ENCODE measurements at regions not wholly inside any gene's neighbourhood (a gene's known extent, or its start where the extent isn't known, plus 50 kb on each side); places are given as distances from the start of the nearest gene placed in this dataset.

GRCh38 chr21:28826021-28826420, 166.7 kb downstream of the LTN1 start:
- DNase-seq, result no peak

- DNase-seq, result no peak
These were observed 169.2 kb downstream of the LTN1 start for GRCh38 chr21:28823429-28823828.

GRCh38 chr21:28822486-28823335, 170.0 kb downstream of the LTN1 start:
- no peak for DNase-seq

GRCh38 chr21:28822123-28822399, 170.6 kb downstream of the LTN1 start:
- no peak for DNase-seq

- DNase-seq, result no peak
These were observed 171.2 kb downstream of the LTN1 start for GRCh38 chr21:28821276-28822122.

- no peak for DNase-seq
These were observed 173.9 kb downstream of the LTN1 start for GRCh38 chr21:28818663-28819278.

GRCh38 chr21:28817871-28818270, 174.8 kb downstream of the LTN1 start:
- DNase-seq, result no peak

GRCh38 chr21:28811860-28812259, 180.8 kb downstream of the LTN1 start:
- DNase-seq, result no peak

GRCh38 chr21:28810826-28811524, 181.7 kb downstream of the LTN1 start:
- DNase-seq, result no peak

- no peak for DNase-seq
These were observed 186.8 kb downstream of the LTN1 start for GRCh38 chr21:28805885-28806284.

- DNase-seq, result no peak
These were observed 188.5 kb downstream of the LTN1 start for GRCh38 chr21:28804089-28804670.

GRCh38 chr21:28801906-28802305, 190.8 kb downstream of the LTN1 start:
- no peak for DNase-seq

GRCh38 chr21:28799926-28800325, 192.8 kb downstream of the LTN1 start:
- DNase-seq, result no peak

- DNase-seq, result no peak
These were observed 193.9 kb downstream of the LTN1 start for GRCh38 chr21:28798798-28799197.

GRCh38 chr21:28795251-28795650, 197.4 kb downstream of the LTN1 start:
- no peak for DNase-seq

- DNase-seq, result no peak
These were observed 198.3 kb downstream of the LTN1 start for GRCh38 chr21:28794371-28794851.

- DNase-seq, result no peak
These were observed 199.6 kb downstream of the LTN1 start for GRCh38 chr21:28793043-28793442.

GRCh38 chr21:28791595-28792282, 200.9 kb downstream of the LTN1 start:
- DNase-seq, result no peak

- no peak for DNase-seq
These were observed 202.3 kb downstream of the LTN1 start for GRCh38 chr21:28790335-28790734.

GRCh38 chr21:28789523-28789922, 203.2 kb downstream of the LTN1 start:
- no peak for DNase-seq

- DNase-seq, result no peak
These were observed 204.6 kb downstream of the LTN1 start for GRCh38 chr21:28788030-28788429.

GRCh38 chr21:28783641-28784185, 209.0 kb downstream of the LTN1 start:
- no peak for DNase-seq

Measured in activated effector memory CD4-positive, alpha-beta T cell treated with anti-CD3 and anti-CD28 coated beads, Interleukin-2, amount 50 U/mL, for 16 hours (primary cell).